B cell (primary cell): ENCODE measurements at regions not wholly inside any gene's neighbourhood (a gene's known extent, or its start where the extent isn't known, plus 50 kb on each side); places are given as distances from the start of the nearest gene placed in this dataset.

Experiments
- ATAC-seq: fragments of 200-7000 bp; cut with Tn5 transposase; one replicate; pipeline ENCODE4 v1.10.0; 2021; ENCODE audit warnings: low read depth, mild to moderate bottlenecking, moderate number of reproducible peaks, moderate library complexity
- CTCF ChIA-PET: fragments of 350-600 bp; sonication (Branson Sonifier 250); formaldehyde crosslinking; loops from one replicate; lab custom pipeline; 2021; ENCODE audit warnings: antibody characterized with exemption, inconsistent platforms; lab: Charles Lee
- POLR2A ChIA-PET: fragments of 350-600 bp; sonication (Branson Sonifier 250); formaldehyde crosslinking; loops from one replicate; lab custom pipeline; 2021; ENCODE audit warnings: antibody characterized with exemption; lab: Charles Lee
- DNase-seq: peaks from one replicate; pipeline ENCODE4 v3.0.0; 2013
- H2AFZ ChIP-seq: 2 replicates; pipeline ENCODE4 v1.6.1; 2012; ENCODE audit warnings: mild to moderate bottlenecking, low read depth, low read length; ENCODE audit not compliant: insufficient read depth, poor library complexity, severe bottlenecking
- H3K27ac ChIP-seq, 2 donors: 1 replicate in 1 of 2; 2 replicates in 1 of 2; pipeline ENCODE4 v1.5.1; 2012 to 2013; ENCODE audit warnings: low read length in 2 of 2, mild to moderate bottlenecking in 2 of 2, moderate library complexity in 1 of 2
- H3K27me3 ChIP-seq, 4 experiments: fragments of 200-600 bp in 1 of 4; sonication (generic) in 1 of 4; replicated peaks in 1 of 4; 1 replicate in 2 of 4; 2 replicates in 2 of 4; pipeline versions ENCODE4 v1.6.1 to v1.7.0; 2013 to 2016; ENCODE audit warnings: low read length in 3 of 4, mild to moderate bottlenecking in 2 of 4, mixed read lengths in 1 of 4, moderate library complexity in 1 of 4; ENCODE audit not compliant: insufficient read depth in 4 of 4, control insufficient read depth in 3 of 4; ENCODE audit errors: control extremely low read depth in 1 of 4
- H3K36me3 ChIP-seq, 2 experiments: replicated peaks in 1 of 2; 1 replicate in 1 of 2; 2 replicates in 1 of 2; pipeline versions ENCODE4 v1.6.1 to v1.7.1; 2013; ENCODE audit warnings: low read length in 1 of 2; ENCODE audit not compliant: insufficient read depth in 2 of 2, control insufficient read depth in 1 of 2; ENCODE audit errors: control extremely low read depth in 1 of 2, extremely low read depth in 1 of 2
- H3K4me1 ChIP-seq, 2 donors: fragments of 200-600 bp in 1 of 2; sonication (generic) in 1 of 2; 1 replicate in 1 of 2; 2 replicates in 1 of 2; pipeline versions ENCODE4 v1.5.1 to v1.6.1; 2013 to 2017; ENCODE audit warnings: low read length in 2 of 2; ENCODE audit not compliant: control insufficient read depth in 2 of 2, insufficient read depth in 2 of 2
- H3K4me2 ChIP-seq: replicated peaks from 2 replicates; pipeline ENCODE3; 2012; ENCODE audit warnings: mild to moderate bottlenecking, low read depth, low read length; ENCODE audit not compliant: poor library complexity, severe bottlenecking
- H3K4me3 ChIP-seq, 5 experiments: fragments of 200-600 bp in 1 of 5; sonication (generic) in 1 of 5; 1 replicate in 3 of 5; 2 replicates in 2 of 5; pipeline versions ENCODE4 v1.5.1 to v1.7.0; 2011 to 2016; ENCODE audit warnings: low read length in 4 of 5, mild to moderate bottlenecking in 4 of 5, low read depth in 2 of 5, control low read depth in 1 of 5, moderate library complexity in 1 of 5; ENCODE audit not compliant: insufficient read depth in 1 of 5; ENCODE audit errors: control extremely low read depth in 1 of 5, extremely low read depth in 1 of 5
- H3K79me2 ChIP-seq: fragments of 200-600 bp; sonication (generic); one replicate; pipeline ENCODE4 v1.6.0; 2016; ENCODE audit warnings: low read length; ENCODE audit not compliant: control insufficient read depth, insufficient read depth
- H3K9ac ChIP-seq: fragments of 200-600 bp; sonication (generic); 2 replicates; pipeline ENCODE4 v1.6.1; 2017; ENCODE audit warnings: mild to moderate bottlenecking, low read length, moderate library complexity
- H3K9me3 ChIP-seq, 3 donors: one replicate each; pipeline versions ENCODE4 v1.6.1 to v1.7.1; 2013; ENCODE audit warnings: low read length in 2 of 3; ENCODE audit not compliant: control insufficient read depth in 2 of 3, insufficient read depth in 1 of 3; ENCODE audit errors: control extremely low read depth in 1 of 3
- H4K20me1 ChIP-seq: 2 replicates; pipeline ENCODE4 v1.6.0; 2012; ENCODE audit warnings: mild to moderate bottlenecking, low read length; ENCODE audit not compliant: insufficient read depth, control insufficient read depth, poor library complexity, severe bottlenecking
- H3K27ac Mint-ChIP-seq: one replicate; pipeline ENCODE4 v1.8.0; 2021; ENCODE audit warnings: mixed read lengths
- H3K27me3 Mint-ChIP-seq: one replicate; pipeline ENCODE4 v1.8.0; 2021; ENCODE audit warnings: mixed read lengths
- H3K4me1 Mint-ChIP-seq: one replicate; pipeline ENCODE4 v1.8.0; 2021; ENCODE audit warnings: mixed read lengths
- H3K4me3 Mint-ChIP-seq: one replicate; pipeline ENCODE4 v1.8.0; 2021; ENCODE audit warnings: mixed read lengths
- H3K9me3 Mint-ChIP-seq: one replicate; pipeline ENCODE4 v1.8.0; 2022; ENCODE audit warnings: mixed read lengths; ENCODE audit not compliant: insufficient read depth
- EZH2 ChIP-seq: IDR thresholded peaks from 2 replicates; pipeline ENCODE4 v1.6.1; 2012; ENCODE audit warnings: borderline replicate concordance, low read depth, mild to moderate bottlenecking, moderate library complexity, low read length; ENCODE audit not compliant: insufficient read depth, poor library complexity, severe bottlenecking
- WGBS: methylation state at CpG from one replicate; pipeline ENCODE4 v1.1.5; 2013; ENCODE audit warnings: missing lambda C conversion rate; ENCODE audit not compliant: insufficient coverage; 5-methylcytosine and 5-hydroxymethylcytosine counted together
- intact Hi-C: fragments of 100-400 bp; cut with micrococcal nuclease; formaldehyde crosslinking; loops from one replicate; pipeline ENCODE4 v1.10.0; 2022
- TF ChIP-seq, protein P1 (sequence below): fragments of 200-600 bp; IDR thresholded peaks from one replicate; pipeline ENCODE4 v1.8.0; 2022; ENCODE audit warnings: antibody characterized with exemption, mild to moderate bottlenecking

DNA sequence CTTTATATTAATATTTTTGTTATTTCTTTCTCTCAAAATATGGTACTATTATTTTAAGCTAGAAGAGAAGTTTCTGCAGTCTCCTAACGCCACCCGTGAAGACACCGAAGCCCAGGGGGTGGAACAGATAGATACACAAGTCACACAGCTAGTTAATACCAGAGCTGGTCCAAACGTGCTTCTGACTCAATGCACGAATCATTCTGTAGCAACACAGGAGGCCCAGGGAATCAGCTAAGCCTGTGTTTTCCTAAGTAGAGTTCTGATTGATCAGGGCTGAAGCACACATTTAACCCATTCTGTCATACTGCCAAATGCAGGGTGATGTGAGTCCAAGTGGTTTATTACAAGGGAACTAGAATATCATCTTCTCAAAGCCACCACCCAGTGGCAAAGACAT lies 116.9 kb upstream of the PWP1 start:
- ChIA-PET POLR2A (no interaction called here), CTCF (no interaction called here)
- Histone ChIP-seq H3K36me3 (no peaks in the 10 kb centered on the region), H3K27me3 (no peaks in the 10 kb centered on the region), H3K79me2 (no peaks in the 10 kb centered on the region), H3K27ac (no peak overlapping the region), H2AFZ (no peak overlapping the region), H3K4me2 (no peak overlapping the region), H3K4me1 (peaks cover 5% of the 10 kb centered on the region in 2 donors), H3K9me3 (no peaks in the 10 kb centered on the region), H4K20me1 (no peaks in the 10 kb centered on the region), H3K4me3 (no peak overlapping the region), H3K9ac (no peak overlapping the region)
- TF ChIP-seq, protein P1, sequence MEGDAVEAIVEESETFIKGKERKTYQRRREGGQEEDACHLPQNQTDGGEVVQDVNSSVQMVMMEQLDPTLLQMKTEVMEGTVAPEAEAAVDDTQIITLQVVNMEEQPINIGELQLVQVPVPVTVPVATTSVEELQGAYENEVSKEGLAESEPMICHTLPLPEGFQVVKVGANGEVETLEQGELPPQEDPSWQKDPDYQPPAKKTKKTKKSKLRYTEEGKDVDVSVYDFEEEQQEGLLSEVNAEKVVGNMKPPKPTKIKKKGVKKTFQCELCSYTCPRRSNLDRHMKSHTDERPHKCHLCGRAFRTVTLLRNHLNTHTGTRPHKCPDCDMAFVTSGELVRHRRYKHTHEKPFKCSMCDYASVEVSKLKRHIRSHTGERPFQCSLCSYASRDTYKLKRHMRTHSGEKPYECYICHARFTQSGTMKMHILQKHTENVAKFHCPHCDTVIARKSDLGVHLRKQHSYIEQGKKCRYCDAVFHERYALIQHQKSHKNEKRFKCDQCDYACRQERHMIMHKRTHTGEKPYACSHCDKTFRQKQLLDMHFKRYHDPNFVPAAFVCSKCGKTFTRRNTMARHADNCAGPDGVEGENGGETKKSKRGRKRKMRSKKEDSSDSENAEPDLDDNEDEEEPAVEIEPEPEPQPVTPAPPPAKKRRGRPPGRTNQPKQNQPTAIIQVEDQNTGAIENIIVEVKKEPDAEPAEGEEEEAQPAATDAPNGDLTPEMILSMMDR = no peak
- TF ChIP-seq EZH2 = no peak
- intact Hi-C loops = no loop called here
- peaks cover 11% of the 10 kb centered on the region for H3K4me1 Mint-ChIP-seq
- H3K27ac Mint-ChIP-seq = no peak overlapping the region
- DNase-seq (no peak), ATAC-seq (no peak)
- no peaks in the 10 kb centered on the region for H3K9me3 Mint-ChIP-seq
- no peak overlapping the region for H3K4me3 Mint-ChIP-seq
- 100% methylated on average over 3 of the region's 5 CpGs for WGBS
- peaks cover 13% of the 10 kb centered on the region for H3K27me3 Mint-ChIP-seq

DNA sequence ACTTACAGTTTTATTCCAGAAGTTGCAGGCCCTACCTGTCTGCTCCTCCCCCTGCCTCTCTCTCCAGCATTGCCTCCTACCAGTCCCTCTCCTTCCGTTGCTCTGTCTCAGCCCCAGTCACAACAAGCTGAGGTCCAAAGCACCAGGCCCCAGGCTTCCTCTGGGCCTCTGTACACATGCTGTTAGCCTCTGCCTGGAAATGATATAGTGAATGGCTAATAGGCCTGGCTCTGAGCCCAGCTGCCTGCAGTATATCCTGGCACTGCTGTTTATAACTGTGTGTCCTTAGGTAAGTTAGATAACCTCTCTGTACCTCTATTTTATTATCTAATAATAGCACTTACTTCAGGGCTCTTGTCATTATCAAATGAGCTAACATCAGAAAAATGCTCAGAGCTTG lies 114.9 kb upstream of the PWP1 start:
- ChIA-PET CTCF (no interaction called here), POLR2A (no interaction called here)
- Histone ChIP-seq H3K27me3 (no peaks in the 10 kb centered on the region), H3K79me2 (no peaks in the 10 kb centered on the region), H3K9me3 (no peaks in the 10 kb centered on the region), H3K27ac (no peak overlapping the region), H3K4me2 (no peak overlapping the region), H4K20me1 (no peaks in the 10 kb centered on the region), H3K4me3 (no peak overlapping the region), H3K9ac (no peak overlapping the region), H2AFZ (no peak overlapping the region), H3K36me3 (no peaks in the 10 kb centered on the region), H3K4me1 (peaks cover 3 to 5% of the 10 kb centered on the region in 2 donors)
- DNase-seq (no peak), ATAC-seq (no peak)
- peaks cover 7% of the 10 kb centered on the region for H3K4me1 Mint-ChIP-seq
- WGBS = no CpG with 5 or more reads among the region's 1 CpG
- no peak overlapping the region for H3K4me3 Mint-ChIP-seq
- H3K27ac Mint-ChIP-seq = no peak overlapping the region
- no peaks in the 10 kb centered on the region for H3K9me3 Mint-ChIP-seq
- H3K27me3 Mint-ChIP-seq = peaks cover 13% of the 10 kb centered on the region
- TF ChIP-seq, protein P1 = no peak
- no peak for TF ChIP-seq EZH2
- intact Hi-C loops = no loop called here
